ENCODE measurements at regions not wholly inside any gene's neighbourhood (a gene's known extent, or its start where the extent isn't known, plus 50 kb on each side); places are given as distances from the start of the nearest gene placed in this dataset.

GRCh38 chr6:23678626-23679025 lies 447.4 kb upstream of the NRSN1 start:
- peaks cover 13% of the 10 kb centered on the region for H3K9me3 Mint-ChIP-seq (ENCODE audit: low read depth)
- no peaks in the 10 kb centered on the region for H3K27me3 Mint-ChIP-seq
- no peaks in the 10 kb centered on the region for H3K36me3 Mint-ChIP-seq
- no peak for ATAC-seq
- no peak for DNase-seq
- CTCF ChIA-PET = interaction anchor here (0.6 kb wide), 1 partner anchor 35 kb away, joined by 3 read pairs; no protein-coding TSS in a partner anchor
- H3K27ac Mint-ChIP-seq = no peak overlapping the region
- H3K4me1 Mint-ChIP-seq = no peaks in the 10 kb centered on the region
- no peak overlapping the region for H3K4me3 Mint-ChIP-seq

GRCh38 chr6:23681743-23682142 lies 444.3 kb upstream of the NRSN1 start:
- ATAC-seq = no peak
- CTCF ChIA-PET = no interaction called here
- no peak for DNase-seq
- no peak overlapping the region for H3K4me3 Mint-ChIP-seq
- H3K27ac Mint-ChIP-seq = no peak overlapping the region
- H3K27me3 Mint-ChIP-seq = no peaks in the 10 kb centered on the region
- H3K9me3 Mint-ChIP-seq (ENCODE audit: low read depth) = peaks cover 7% of the 10 kb centered on the region
- H3K4me1 Mint-ChIP-seq = no peaks in the 10 kb centered on the region
- no peaks in the 10 kb centered on the region for H3K36me3 Mint-ChIP-seq

- no peak for DNase-seq
- CTCF ChIA-PET = no interaction called here
- peaks cover 10% of the 10 kb centered on the region for H3K9me3 Mint-ChIP-seq (ENCODE audit: low read depth)
- H3K27me3 Mint-ChIP-seq = no peaks in the 10 kb centered on the region
- no peaks in the 10 kb centered on the region for H3K36me3 Mint-ChIP-seq
- no peak for ATAC-seq
- no peaks in the 10 kb centered on the region for H3K4me1 Mint-ChIP-seq
- H3K27ac Mint-ChIP-seq = no peak overlapping the region
- no peak overlapping the region for H3K4me3 Mint-ChIP-seq
These were observed 437.4 kb upstream of the NRSN1 start for GRCh38 chr6:23688650-23689049.

GRCh38 chr6:23690453-23691049 lies 435.5 kb upstream of the NRSN1 start:
- CTCF ChIA-PET = no interaction called here
- DNase-seq (no peak), ATAC-seq (no peak)
- H3K27ac Mint-ChIP-seq = no peak overlapping the region
- H3K4me3 Mint-ChIP-seq = no peak overlapping the region
- no peaks in the 10 kb centered on the region for H3K36me3 Mint-ChIP-seq
- H3K9me3 Mint-ChIP-seq (ENCODE audit: low read depth) = peaks cover 7% of the 10 kb centered on the region
- no peaks in the 10 kb centered on the region for H3K27me3 Mint-ChIP-seq
- H3K4me1 Mint-ChIP-seq = no peaks in the 10 kb centered on the region

- no peak overlapping the region for H3K27ac Mint-ChIP-seq
- ATAC-seq (no peak), DNase-seq (no peak)
- CTCF ChIA-PET = no interaction called here
- no peaks in the 10 kb centered on the region for H3K36me3 Mint-ChIP-seq
- no peaks in the 10 kb centered on the region for H3K27me3 Mint-ChIP-seq
- peaks cover 7% of the 10 kb centered on the region for H3K9me3 Mint-ChIP-seq (ENCODE audit: low read depth)
- H3K4me3 Mint-ChIP-seq = no peak overlapping the region
- H3K4me1 Mint-ChIP-seq = no peaks in the 10 kb centered on the region
These were observed 433.8 kb upstream of the NRSN1 start for GRCh38 chr6:23692184-23692583.

- Mint-ChIP-seq H3K4me3 (no peak overlapping the region), H3K36me3 (no peaks in the 10 kb centered on the region), H3K27ac (no peak overlapping the region), H3K27me3 (no peaks in the 10 kb centered on the region), H3K4me1 (no peaks in the 10 kb centered on the region), H3K9me3 (ENCODE audit: low read depth) (peaks cover 9% of the 10 kb centered on the region)
- CTCF ChIA-PET = no interaction called here
- no peak for ATAC-seq
- no peak for DNase-seq
These were observed 429.0 kb upstream of the NRSN1 start for GRCh38 chr6:23696992-23697391.

- Mint-ChIP-seq H3K27me3 (no peaks in the 10 kb centered on the region), H3K27ac (no peak overlapping the region), H3K4me3 (no peak overlapping the region), H3K36me3 (no peaks in the 10 kb centered on the region), H3K4me1 (no peaks in the 10 kb centered on the region), H3K9me3 (ENCODE audit: low read depth) (peaks cover 11% of the 10 kb centered on the region)
- CTCF ChIA-PET = no interaction called here
- DNase-seq = no peak
- no peak for ATAC-seq
These were observed 421.4 kb upstream of the NRSN1 start for GRCh38 chr6:23704479-23705052.

GRCh38 chr6:23705697-23706096 lies 420.3 kb upstream of the NRSN1 start:
- CTCF ChIA-PET = no interaction called here

GRCh38 chr6:23712756-23713155 lies 413.3 kb upstream of the NRSN1 start:
- H3K4me3 Mint-ChIP-seq = no peak overlapping the region
- H3K27ac Mint-ChIP-seq = no peak overlapping the region
- no peaks in the 10 kb centered on the region for H3K36me3 Mint-ChIP-seq
- no peaks in the 10 kb centered on the region for H3K27me3 Mint-ChIP-seq
- no peak for DNase-seq
- no peaks in the 10 kb centered on the region for H3K4me1 Mint-ChIP-seq
- no peak for ATAC-seq
- H3K9me3 Mint-ChIP-seq (ENCODE audit: low read depth) = peaks cover 4% of the 10 kb centered on the region
- CTCF ChIA-PET = no interaction called here

More at GRCh38 chr6:23705697-23706096, 420.3 kb upstream of the NRSN1 start:
- no peaks in the 10 kb centered on the region for H3K27me3 Mint-ChIP-seq
- H3K4me3 Mint-ChIP-seq = no peak overlapping the region
- no peak for DNase-seq
- no peaks in the 10 kb centered on the region for H3K4me1 Mint-ChIP-seq
- no peak overlapping the region for H3K27ac Mint-ChIP-seq
- ATAC-seq = no peak
- peaks cover 11% of the 10 kb centered on the region for H3K9me3 Mint-ChIP-seq (ENCODE audit: low read depth)
- no peaks in the 10 kb centered on the region for H3K36me3 Mint-ChIP-seq

- H3K4me3 Mint-ChIP-seq = no peak overlapping the region
- CTCF ChIA-PET = no interaction called here
- H3K27me3 Mint-ChIP-seq = no peaks in the 10 kb centered on the region
- peaks cover 3% of the 10 kb centered on the region for H3K9me3 Mint-ChIP-seq (ENCODE audit: low read depth)
- ATAC-seq (no peak), DNase-seq (no peak)
- no peaks in the 10 kb centered on the region for H3K36me3 Mint-ChIP-seq
- no peaks in the 10 kb centered on the region for H3K4me1 Mint-ChIP-seq
- no peak overlapping the region for H3K27ac Mint-ChIP-seq
These were observed 412.8 kb upstream of the NRSN1 start for GRCh38 chr6:23713211-23713610.

- Mint-ChIP-seq H3K27me3 (no peaks in the 10 kb centered on the region), H3K9me3 (ENCODE audit: low read depth) (no peaks in the 10 kb centered on the region), H3K4me1 (no peaks in the 10 kb centered on the region), H3K27ac (no peak overlapping the region), H3K4me3 (no peak overlapping the region), H3K36me3 (no peaks in the 10 kb centered on the region)
- DNase-seq = no peak
- CTCF ChIA-PET = no interaction called here
- no peak for ATAC-seq
These were observed 397.3 kb upstream of the NRSN1 start for GRCh38 chr6:23728707-23729106.

- H3K27ac Mint-ChIP-seq = no peak overlapping the region
- ATAC-seq (no peak), DNase-seq (no peak)
- CTCF ChIA-PET = no interaction called here
- no peak overlapping the region for H3K4me3 Mint-ChIP-seq
- no peaks in the 10 kb centered on the region for H3K9me3 Mint-ChIP-seq (ENCODE audit: low read depth)
- H3K27me3 Mint-ChIP-seq = no peaks in the 10 kb centered on the region
- no peaks in the 10 kb centered on the region for H3K4me1 Mint-ChIP-seq
- H3K36me3 Mint-ChIP-seq = no peaks in the 10 kb centered on the region
These were observed 394.4 kb upstream of the NRSN1 start for GRCh38 chr6:23731609-23732008.

GRCh38 chr6:23732521-23732920 lies 393.5 kb upstream of the NRSN1 start:
- Mint-ChIP-seq H3K4me1 (no peaks in the 10 kb centered on the region), H3K27ac (no peak overlapping the region), H3K9me3 (ENCODE audit: low read depth) (no peaks in the 10 kb centered on the region), H3K4me3 (no peak overlapping the region), H3K36me3 (no peaks in the 10 kb centered on the region), H3K27me3 (no peaks in the 10 kb centered on the region)
- ATAC-seq = no peak
- CTCF ChIA-PET = no interaction called here
- no peak for DNase-seq

- H3K9me3 Mint-ChIP-seq (ENCODE audit: low read depth) = no peaks in the 10 kb centered on the region
- H3K36me3 Mint-ChIP-seq = no peaks in the 10 kb centered on the region
- no peak for ATAC-seq
- H3K4me1 Mint-ChIP-seq = no peaks in the 10 kb centered on the region
- H3K4me3 Mint-ChIP-seq = no peak overlapping the region
- no peak overlapping the region for H3K27ac Mint-ChIP-seq
- DNase-seq = no peak
- H3K27me3 Mint-ChIP-seq = no peaks in the 10 kb centered on the region
- CTCF ChIA-PET = no interaction called here
These were observed 390.9 kb upstream of the NRSN1 start for GRCh38 chr6:23735151-23735550.

- no peaks in the 10 kb centered on the region for H3K27me3 Mint-ChIP-seq
- CTCF ChIA-PET = no interaction called here
- ATAC-seq (no peak), DNase-seq (no peak)
- H3K36me3 Mint-ChIP-seq = no peaks in the 10 kb centered on the region
- H3K9me3 Mint-ChIP-seq (ENCODE audit: low read depth) = no peaks in the 10 kb centered on the region
- no peak overlapping the region for H3K27ac Mint-ChIP-seq
- no peaks in the 10 kb centered on the region for H3K4me1 Mint-ChIP-seq
- H3K4me3 Mint-ChIP-seq = no peak overlapping the region
These were observed 389.4 kb upstream of the NRSN1 start for GRCh38 chr6:23736577-23736976.

Measured in activated CD8-positive, alpha-beta memory T cell treated with anti-CD3 and anti-CD28 coated beads, Interleukin-2, amount 10 ng/mL, durations not matched to agents 7 days and 5 days (primary cell).